Type B pancreatic cell (in vitro differentiated cells): ENCODE measurements at regions not wholly inside any gene's neighbourhood (a gene's known extent, or its start where the extent isn't known, plus 50 kb on each side); places are given as distances from the start of the nearest gene placed in this dataset.

ENCODE experiments used
- DNase-seq: peaks from one replicate; pipeline ENCODE4 v3.0.0; 2021; ENCODE audit warnings: mixed read lengths; ENCODE audit not compliant: unreplicated experiment; ENCODE audit errors: extremely low spot score
- H3K27ac Mint-ChIP-seq: 2 replicates; pipeline ENCODE4 v1.8.0; 2021; ENCODE audit warnings: mild to moderate bottlenecking, mixed read lengths
- H3K27me3 Mint-ChIP-seq: 2 replicates; pipeline ENCODE4 v1.8.0; 2021; ENCODE audit warnings: mixed read lengths
- H3K36me3 Mint-ChIP-seq: 2 replicates; pipeline ENCODE4 v1.8.0; 2021; ENCODE audit warnings: mixed read lengths
- H3K4me1 Mint-ChIP-seq: one replicate; pipeline ENCODE4 v1.8.0; 2021; ENCODE audit warnings: mixed read lengths; ENCODE audit not compliant: unreplicated experiment
- H3K4me3 Mint-ChIP-seq: 2 replicates; pipeline ENCODE4 v1.8.0; 2021; ENCODE audit warnings: mild to moderate bottlenecking, mixed read lengths
- H3K9me3 Mint-ChIP-seq: 2 replicates; pipeline ENCODE4 v1.8.0; 2021; ENCODE audit warnings: mixed read lengths
- CTCF ChIP-seq: fragments of 200-600 bp; sonication (generic); conservative IDR thresholded peaks from 2 replicates; pipeline ENCODE4 v1.5.0; 2021; ENCODE audit warnings: antibody characterized with exemption, mild to moderate bottlenecking

GRCh38 chr6:163711615-163712565 is 297.4 kb downstream of the QKI start:
- H3K4me1 Mint-ChIP-seq: peaks cover 12% of the 10 kb centered on the region
- no peaks in the 10 kb centered on the region for H3K36me3 Mint-ChIP-seq
- H3K4me3 Mint-ChIP-seq: no peak overlapping the region
- peaks cover 2% of the 10 kb centered on the region for H3K27me3 Mint-ChIP-seq
- peaks cover under 1% of the 10 kb centered on the region for H3K9me3 Mint-ChIP-seq
- no peak for TF ChIP-seq CTCF
- H3K27ac Mint-ChIP-seq: no peak overlapping the region
- no peak for DNase-seq

DNA sequence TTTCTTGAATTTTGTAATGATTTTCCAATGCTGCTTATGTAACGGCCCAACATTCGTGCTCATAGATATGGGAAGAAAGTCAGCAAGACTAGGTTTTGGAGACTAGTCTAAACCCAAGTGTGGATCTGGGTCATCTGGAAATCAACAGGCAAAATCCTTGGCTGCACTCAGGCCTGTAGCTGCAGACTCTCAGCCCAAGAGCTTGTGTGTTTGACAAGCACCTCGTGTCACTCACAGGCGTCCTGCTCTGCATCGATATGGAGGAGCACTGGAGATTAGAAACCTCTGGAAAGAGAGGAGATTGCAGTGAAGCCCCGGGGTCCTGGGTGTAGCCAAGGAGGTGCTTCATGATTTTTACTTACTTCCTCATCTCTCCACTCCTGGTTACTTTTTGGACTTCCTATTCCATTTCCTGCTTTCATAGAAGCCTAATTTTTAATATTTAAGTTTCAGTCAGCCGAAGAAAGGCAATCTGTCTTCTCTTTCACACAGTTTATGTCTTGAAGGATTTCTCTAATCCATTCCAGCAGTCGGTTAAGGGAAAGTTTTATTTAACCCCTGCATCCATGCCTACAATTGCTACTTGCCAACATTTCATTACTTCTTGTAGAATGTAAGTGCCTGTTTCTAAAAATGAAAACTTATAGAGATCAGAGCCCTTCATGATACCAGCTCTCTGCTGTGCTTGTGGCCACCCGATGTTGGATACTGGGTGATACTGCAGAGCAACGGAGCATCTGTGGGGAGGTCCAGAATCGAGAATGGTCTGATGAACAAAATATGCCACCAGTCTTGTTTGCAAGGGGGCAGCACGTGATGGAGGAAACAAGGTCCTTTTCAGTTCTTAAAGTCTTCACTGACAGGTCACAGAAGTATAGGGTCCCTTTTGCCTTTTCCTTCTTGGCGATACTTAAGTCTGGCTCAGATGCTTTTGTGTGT is 296.3 kb downstream of the QKI start:
- no peak for DNase-seq
- Mint-ChIP-seq H3K27me3 (peaks cover 2% of the 10 kb centered on the region), H3K4me3 (no peak overlapping the region), H3K9me3 (no peaks in the 10 kb centered on the region), H3K27ac (no peak overlapping the region), H3K4me1 (peaks cover 12% of the 10 kb centered on the region), H3K36me3 (no peaks in the 10 kb centered on the region)
- no peak for TF ChIP-seq CTCF

DNA sequence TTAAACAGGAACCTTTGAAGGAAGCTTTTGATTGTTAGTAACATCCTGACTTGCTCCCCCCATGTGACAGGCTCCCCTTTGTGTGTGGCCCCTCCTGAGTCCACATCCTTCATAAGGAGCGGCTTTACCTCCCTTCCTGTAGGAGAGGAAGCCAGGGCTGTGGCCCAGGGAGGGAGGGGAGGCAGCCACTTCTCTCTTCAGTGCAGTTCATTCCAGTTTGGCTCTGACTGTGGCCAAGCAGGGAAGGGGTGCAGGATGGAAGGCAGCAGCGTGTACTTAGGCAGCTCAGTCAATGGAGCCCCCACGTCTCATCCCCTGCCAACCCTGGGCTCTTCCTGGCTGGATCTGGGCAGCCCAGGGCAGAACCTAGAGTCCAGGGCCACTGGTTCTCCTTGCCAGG is 295.2 kb downstream of the QKI start:
- H3K9me3 Mint-ChIP-seq: no peaks in the 10 kb centered on the region
- no peak overlapping the region for H3K27ac Mint-ChIP-seq
- peaks cover 12% of the 10 kb centered on the region for H3K4me1 Mint-ChIP-seq
- no peaks in the 10 kb centered on the region for H3K36me3 Mint-ChIP-seq
- no peak overlapping the region for H3K4me3 Mint-ChIP-seq
- TF ChIP-seq CTCF: no peak
- no peak for DNase-seq
- peaks cover 2% of the 10 kb centered on the region for H3K27me3 Mint-ChIP-seq

GRCh38 chr6:163709255-163709654 is 294.7 kb downstream of the QKI start:
- H3K4me1 Mint-ChIP-seq: peaks cover 12% of the 10 kb centered on the region
- H3K36me3 Mint-ChIP-seq: no peaks in the 10 kb centered on the region
- no peak for DNase-seq
- H3K27ac Mint-ChIP-seq: no peak overlapping the region
- peaks cover 2% of the 10 kb centered on the region for H3K27me3 Mint-ChIP-seq
- no peaks in the 10 kb centered on the region for H3K9me3 Mint-ChIP-seq
- no peak overlapping the region for H3K4me3 Mint-ChIP-seq
- TF ChIP-seq CTCF: no peak

DNA sequence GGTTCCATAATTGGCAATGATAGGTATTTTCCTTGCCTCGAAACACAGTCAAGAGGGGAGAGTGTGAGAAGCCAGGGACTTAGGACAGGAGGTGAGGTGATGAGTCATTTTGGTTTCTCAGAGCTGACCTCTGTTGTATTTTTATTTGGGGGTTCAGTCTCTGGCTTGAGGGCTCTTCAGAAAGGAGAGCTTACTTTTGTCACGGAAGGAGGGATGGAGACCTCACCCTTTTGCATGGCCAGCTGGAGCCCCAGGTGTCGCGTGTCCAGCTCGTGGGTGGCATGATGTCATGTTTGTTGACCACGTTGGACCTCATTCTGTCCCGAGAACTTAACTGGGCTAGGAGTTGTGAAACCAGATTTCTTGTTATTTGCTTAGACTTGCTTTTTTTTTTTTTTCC is 293.9 kb downstream of the QKI start:
- Mint-ChIP-seq H3K36me3 (no peaks in the 10 kb centered on the region), H3K4me1 (peaks cover 12% of the 10 kb centered on the region), H3K9me3 (no peaks in the 10 kb centered on the region), H3K27ac (no peak overlapping the region), H3K4me3 (no peak overlapping the region), H3K27me3 (peaks cover 2% of the 10 kb centered on the region)
- TF ChIP-seq CTCF: no peak
- no peak for DNase-seq
